ENCODE measurements at regions not wholly inside any gene's neighbourhood (a gene's known extent, or its start where the extent isn't known, plus 50 kb on each side); places are given as distances from the start of the nearest gene placed in this dataset.

GRCh38 chr14:65296876-65297275, 115.7 kb upstream of the FUT8 start:
- TF ChIP-seq CTCF (IDR thresholded peaks at IDR 0.05; ENCODE audit: insufficient read depth, low read length): no peak
- no peak for TF ChIP-seq REST (IDR thresholded peaks at IDR 0.05; ENCODE audit: insufficient replicate concordance, low read depth)
- TF ChIP-seq POLR2AphosphoS5 (IDR thresholded peaks at IDR 0.05; ENCODE audit: low read depth): no peak
- no peak for TF ChIP-seq GABPA (IDR thresholded peaks at IDR 0.05; ENCODE audit: low read depth)

Measured in HL-60 (cell line).